ENCODE measurements at regions not wholly inside any gene's neighbourhood (a gene's known extent, or its start where the extent isn't known, plus 50 kb on each side); places are given as distances from the start of the nearest gene placed in this dataset.

- Mint-ChIP-seq H3K4me3 (ENCODE audit: unreplicated experiment) (no peak overlapping the region), H3K4me1 (ENCODE audit: low read depth, unreplicated experiment) (peaks cover 2% of the 10 kb centered on the region), H3K9me3 (ENCODE audit: unreplicated experiment) (no peaks in the 10 kb centered on the region), H3K36me3 (ENCODE audit: unreplicated experiment) (no peaks in the 10 kb centered on the region), H3K27me3 (ENCODE audit: unreplicated experiment) (no peaks in the 10 kb centered on the region), H3K27ac (ENCODE audit: unreplicated experiment) (no peak overlapping the region)
- DNase-seq, result no peak
- TF ChIP-seq CTCF (IDR thresholded peaks at IDR 0.05; ENCODE audit: partially characterized antibody, unreplicated experiment), result no peak
Observed at GRCh38 chr2:104158191-104158590, 695.7 kb upstream of the POU3F3 start.

DNA sequence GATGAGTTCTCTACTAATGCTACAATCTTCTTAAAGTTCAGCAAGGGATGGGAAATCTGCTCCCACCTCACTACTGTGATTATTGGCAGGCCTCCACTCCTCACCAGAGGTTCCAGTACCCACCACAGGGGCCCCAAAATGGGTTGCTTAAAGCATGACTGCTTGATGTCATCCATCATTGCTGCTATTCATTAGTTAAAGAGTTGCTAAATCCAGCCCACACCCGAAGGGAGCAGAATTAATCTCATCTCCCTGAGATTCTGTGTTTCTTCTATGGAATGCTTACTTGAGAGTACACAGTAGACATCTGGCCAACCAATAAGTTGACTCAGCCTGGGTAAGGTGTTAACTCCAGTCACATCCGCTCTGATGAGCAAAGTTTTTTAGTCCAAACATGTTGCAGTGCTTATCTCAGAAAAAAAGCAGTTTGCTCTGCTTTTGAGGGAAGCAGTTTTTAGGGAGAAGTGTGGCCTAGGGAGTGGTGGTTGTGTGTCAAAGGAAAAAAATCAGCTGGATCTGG, 690.2 kb upstream of the POU3F3 start:
- no peaks in the 10 kb centered on the region for H3K27me3 Mint-ChIP-seq (ENCODE audit: unreplicated experiment)
- DNase-seq, result no peak
- H3K9me3 Mint-ChIP-seq (ENCODE audit: unreplicated experiment), result no peaks in the 10 kb centered on the region
- no peak for TF ChIP-seq CTCF (IDR thresholded peaks at IDR 0.05; ENCODE audit: partially characterized antibody, unreplicated experiment)
- H3K4me1 Mint-ChIP-seq (ENCODE audit: low read depth, unreplicated experiment), result no peaks in the 10 kb centered on the region
- no peaks in the 10 kb centered on the region for H3K36me3 Mint-ChIP-seq (ENCODE audit: unreplicated experiment)
- no peak overlapping the region for H3K27ac Mint-ChIP-seq (ENCODE audit: unreplicated experiment)
- H3K4me3 Mint-ChIP-seq (ENCODE audit: unreplicated experiment), result no peak overlapping the region

GRCh38 chr2:104164721-104165252, 689.1 kb upstream of the POU3F3 start:
- no peak for DNase-seq
- Mint-ChIP-seq H3K36me3 (ENCODE audit: unreplicated experiment) (no peaks in the 10 kb centered on the region), H3K27me3 (ENCODE audit: unreplicated experiment) (no peaks in the 10 kb centered on the region), H3K4me3 (ENCODE audit: unreplicated experiment) (no peak overlapping the region), H3K27ac (ENCODE audit: unreplicated experiment) (no peak overlapping the region), H3K9me3 (ENCODE audit: unreplicated experiment) (no peaks in the 10 kb centered on the region), H3K4me1 (ENCODE audit: low read depth, unreplicated experiment) (no peaks in the 10 kb centered on the region)
- no peak for TF ChIP-seq CTCF (IDR thresholded peaks at IDR 0.05; ENCODE audit: partially characterized antibody, unreplicated experiment)

DNA sequence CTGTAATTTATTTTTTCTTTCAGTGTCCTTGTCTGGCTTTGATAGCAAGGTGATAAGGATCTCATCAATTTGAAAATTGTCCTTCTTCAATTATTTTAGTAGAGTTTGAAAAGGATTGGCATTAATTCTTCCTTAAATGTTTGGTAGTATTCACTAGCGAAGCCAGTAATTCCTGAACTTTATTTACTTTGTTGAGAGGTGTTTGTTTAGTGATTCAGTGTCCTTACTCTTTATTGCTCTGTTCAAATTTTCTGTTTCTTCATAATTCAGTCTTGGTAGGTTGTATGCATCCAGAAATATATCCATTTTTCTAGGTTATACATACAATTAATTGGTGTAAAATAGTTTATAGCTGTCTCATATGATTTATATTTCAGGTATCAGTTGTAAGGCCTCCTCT, 676.7 kb upstream of the POU3F3 start:
- no peak for TF ChIP-seq CTCF (IDR thresholded peaks at IDR 0.05; ENCODE audit: partially characterized antibody, unreplicated experiment)
- Mint-ChIP-seq H3K9me3 (ENCODE audit: unreplicated experiment) (peaks cover 2% of the 10 kb centered on the region), H3K27me3 (ENCODE audit: unreplicated experiment) (peaks cover 2% of the 10 kb centered on the region), H3K4me3 (ENCODE audit: unreplicated experiment) (no peak overlapping the region), H3K36me3 (ENCODE audit: unreplicated experiment) (peaks cover 11% of the 10 kb centered on the region), H3K4me1 (ENCODE audit: low read depth, unreplicated experiment) (no peaks in the 10 kb centered on the region), H3K27ac (ENCODE audit: unreplicated experiment) (no peak overlapping the region)
- DNase-seq, result no peak

GRCh38 chr2:104179644-104180043, 674.3 kb upstream of the POU3F3 start:
- no peak for DNase-seq
- no peak for TF ChIP-seq CTCF (IDR thresholded peaks at IDR 0.05; ENCODE audit: partially characterized antibody, unreplicated experiment)
- H3K4me3 Mint-ChIP-seq (ENCODE audit: unreplicated experiment), result no peak overlapping the region
- no peaks in the 10 kb centered on the region for H3K4me1 Mint-ChIP-seq (ENCODE audit: low read depth, unreplicated experiment)
- no peak overlapping the region for H3K27ac Mint-ChIP-seq (ENCODE audit: unreplicated experiment)
- peaks cover 11% of the 10 kb centered on the region for H3K36me3 Mint-ChIP-seq (ENCODE audit: unreplicated experiment)
- H3K9me3 Mint-ChIP-seq (ENCODE audit: unreplicated experiment), result peaks cover 2% of the 10 kb centered on the region
- H3K27me3 Mint-ChIP-seq (ENCODE audit: unreplicated experiment), result peaks cover 2% of the 10 kb centered on the region

Data from glutamatergic neuron (in vitro differentiated cells).